Fibroblast of lung (primary cell): ENCODE measurements at regions not wholly inside any gene's neighbourhood (a gene's known extent, or its start where the extent isn't known, plus 50 kb on each side); places are given as distances from the start of the nearest gene placed in this dataset.

Experiments used
- EZH2 ChIP-seq: IDR thresholded peaks from 2 replicates; pipeline ENCODE4 v1.5.1; 2012; ENCODE audit warnings: low read length, control low read depth, mild to moderate bottlenecking; ENCODE audit errors: missing control alignments
- TF ChIP-seq, protein P1 (sequence below), 2 donors: IDR thresholded peaks in 1 of 2; conservative IDR thresholded peaks in 1 of 2; 1 replicate in 1 of 2; 2 replicates in 1 of 2; pipeline ENCODE4 v1.5.1; 2011 to 2012; ENCODE audit warnings: low read length in 2 of 2, control low read depth in 1 of 2, inconsistent platforms in 1 of 2, low read depth in 1 of 2, mild to moderate bottlenecking in 1 of 2

DNA sequence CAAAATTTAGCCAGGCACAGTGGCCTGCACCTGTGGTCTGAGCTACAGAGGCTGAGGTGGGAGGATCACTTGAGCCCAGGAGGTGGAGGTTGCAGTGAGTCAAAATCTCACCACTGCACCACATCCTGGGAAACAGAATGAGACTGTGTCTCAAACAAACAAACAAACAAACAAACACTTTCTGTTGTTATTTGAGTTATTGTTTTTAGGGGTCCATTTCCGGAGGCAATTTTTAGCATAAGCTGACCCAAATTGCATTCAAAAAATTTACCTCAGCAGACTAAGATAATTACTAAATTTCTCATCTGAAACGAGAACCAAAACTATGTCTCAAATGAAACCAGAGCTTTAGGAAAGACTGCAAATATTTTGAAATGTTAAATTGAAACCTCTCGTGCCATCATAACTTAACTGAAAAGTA is 1485.1 kb downstream of the EFNA5 start:
- TF ChIP-seq EZH2, result no peak
- TF ChIP-seq, protein P1, sequence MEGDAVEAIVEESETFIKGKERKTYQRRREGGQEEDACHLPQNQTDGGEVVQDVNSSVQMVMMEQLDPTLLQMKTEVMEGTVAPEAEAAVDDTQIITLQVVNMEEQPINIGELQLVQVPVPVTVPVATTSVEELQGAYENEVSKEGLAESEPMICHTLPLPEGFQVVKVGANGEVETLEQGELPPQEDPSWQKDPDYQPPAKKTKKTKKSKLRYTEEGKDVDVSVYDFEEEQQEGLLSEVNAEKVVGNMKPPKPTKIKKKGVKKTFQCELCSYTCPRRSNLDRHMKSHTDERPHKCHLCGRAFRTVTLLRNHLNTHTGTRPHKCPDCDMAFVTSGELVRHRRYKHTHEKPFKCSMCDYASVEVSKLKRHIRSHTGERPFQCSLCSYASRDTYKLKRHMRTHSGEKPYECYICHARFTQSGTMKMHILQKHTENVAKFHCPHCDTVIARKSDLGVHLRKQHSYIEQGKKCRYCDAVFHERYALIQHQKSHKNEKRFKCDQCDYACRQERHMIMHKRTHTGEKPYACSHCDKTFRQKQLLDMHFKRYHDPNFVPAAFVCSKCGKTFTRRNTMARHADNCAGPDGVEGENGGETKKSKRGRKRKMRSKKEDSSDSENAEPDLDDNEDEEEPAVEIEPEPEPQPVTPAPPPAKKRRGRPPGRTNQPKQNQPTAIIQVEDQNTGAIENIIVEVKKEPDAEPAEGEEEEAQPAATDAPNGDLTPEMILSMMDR (conservative IDR thresholded peaks at IDR 0.05 in 1 of 2, IDR thresholded peaks at IDR 0.05 in 1 of 2; ENCODE audit: low read depth in 1 of 2, low read length in 2 of 2), result no peak
